ENCODE measurements at regions not wholly inside any gene's neighbourhood (a gene's known extent, or its start where the extent isn't known, plus 50 kb on each side); places are given as distances from the start of the nearest gene placed in this dataset.

DNA sequence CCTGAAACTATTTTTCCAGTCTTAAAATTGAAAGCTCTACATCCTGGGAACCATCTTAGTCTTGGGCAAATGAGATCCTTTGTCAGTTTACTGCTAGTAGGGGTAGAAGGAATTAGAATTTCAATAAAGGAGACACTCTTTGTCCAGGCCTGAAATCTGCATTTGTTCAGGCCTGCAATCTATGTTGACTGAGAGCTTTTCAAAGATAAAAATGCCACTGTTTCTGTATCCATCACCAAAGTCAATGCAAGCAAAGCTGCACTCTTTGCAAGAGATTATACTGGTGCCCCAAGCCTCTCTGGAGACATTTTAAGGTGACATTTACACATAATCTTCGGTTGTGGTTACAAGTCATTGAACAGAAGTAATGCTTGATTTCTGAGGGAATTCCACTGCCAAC is 135.7 kb downstream of the CTH start:
- no peak overlapping the region for H3K4ac ChIP-seq (ENCODE audit: low read depth, low read length)
- H3K27me3 Mint-ChIP-seq (ENCODE audit: low read depth) = no peaks in the 10 kb centered on the region
- no peak overlapping the region for H2AK5ac ChIP-seq (ENCODE audit: insufficient read length, low read length)
- H2BK20ac ChIP-seq (ENCODE audit: low read depth, low read length, poor library complexity, severe bottlenecking) = no peak overlapping the region
- H2BK15ac ChIP-seq (ENCODE audit: low read depth, low read length) = no peak overlapping the region
- no peak overlapping the region for H3K4me3 Mint-ChIP-seq
- no peak overlapping the region for H3K56ac ChIP-seq (ENCODE audit: insufficient read length, low read depth, low read length)
- no peak overlapping the region for H3K18ac ChIP-seq (ENCODE audit: insufficient read length, low read depth, low read length)
- H3K23me2 ChIP-seq (ENCODE audit: insufficient read length, low read depth, low read length, poor library complexity, severe bottlenecking) = no peaks in the 10 kb centered on the region
- H2BK120ac ChIP-seq (ENCODE audit: low read depth, low read length, poor library complexity, severe bottlenecking) = no peak overlapping the region
- TF ChIP-seq, protein P1, sequence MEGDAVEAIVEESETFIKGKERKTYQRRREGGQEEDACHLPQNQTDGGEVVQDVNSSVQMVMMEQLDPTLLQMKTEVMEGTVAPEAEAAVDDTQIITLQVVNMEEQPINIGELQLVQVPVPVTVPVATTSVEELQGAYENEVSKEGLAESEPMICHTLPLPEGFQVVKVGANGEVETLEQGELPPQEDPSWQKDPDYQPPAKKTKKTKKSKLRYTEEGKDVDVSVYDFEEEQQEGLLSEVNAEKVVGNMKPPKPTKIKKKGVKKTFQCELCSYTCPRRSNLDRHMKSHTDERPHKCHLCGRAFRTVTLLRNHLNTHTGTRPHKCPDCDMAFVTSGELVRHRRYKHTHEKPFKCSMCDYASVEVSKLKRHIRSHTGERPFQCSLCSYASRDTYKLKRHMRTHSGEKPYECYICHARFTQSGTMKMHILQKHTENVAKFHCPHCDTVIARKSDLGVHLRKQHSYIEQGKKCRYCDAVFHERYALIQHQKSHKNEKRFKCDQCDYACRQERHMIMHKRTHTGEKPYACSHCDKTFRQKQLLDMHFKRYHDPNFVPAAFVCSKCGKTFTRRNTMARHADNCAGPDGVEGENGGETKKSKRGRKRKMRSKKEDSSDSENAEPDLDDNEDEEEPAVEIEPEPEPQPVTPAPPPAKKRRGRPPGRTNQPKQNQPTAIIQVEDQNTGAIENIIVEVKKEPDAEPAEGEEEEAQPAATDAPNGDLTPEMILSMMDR (conservative IDR thresholded peaks at IDR 0.05) = no peak
- peaks cover 16 to 17% of the 10 kb centered on the region in 2 experiments for H3K4me1 Mint-ChIP-seq
- peaks cover 5% of the 10 kb centered on the region; the same call in 1 of the 2 replicates for H3K4me1 ChIP-seq (ENCODE audit: insufficient read depth, low read length)
- H3K4me2 ChIP-seq (ENCODE audit: insufficient read depth, insufficient read length, low read length) = no peak overlapping the region
- no peak overlapping the region for H2AFZ ChIP-seq (ENCODE audit: low read length)
- no peak overlapping the region for H4K5ac ChIP-seq (ENCODE audit: insufficient read length, low read depth, low read length)
- H4K91ac ChIP-seq (ENCODE audit: insufficient read length, low read depth, low read length) = no peak overlapping the region
- no peak for DNase-seq
- H3K9ac ChIP-seq (ENCODE audit: extremely low read depth, insufficient read length, low read length) = no peak overlapping the region
- H3K27me3 ChIP-seq (ENCODE audit: insufficient read depth, low read length) = no peaks in the 10 kb centered on the region
- H3K9me3 ChIP-seq (ENCODE audit: control insufficient read depth, low read depth, low read length) = no peaks in the 10 kb centered on the region
- H3K27ac ChIP-seq (ENCODE audit: insufficient read length, low read depth, low read length) = no peak overlapping the region
- no peak overlapping the region for H4K8ac ChIP-seq (replicated peaks; ENCODE audit: insufficient read length, low read depth, low read length)
- no peak overlapping the region for H2BK5ac ChIP-seq (ENCODE audit: insufficient read length, low read length)
- WGBS (ENCODE audit: extremely low coverage, insufficient read length, low lambda C conversion rate) = no CpG with 5 or more reads among the region's 1 CpG
- no peaks in the 10 kb centered on the region; a peak in 1 of 5 replicates for H3K9me3 Mint-ChIP-seq
- no peak overlapping the region for H3T11ph ChIP-seq (ENCODE audit: low read length)
- no peaks in the 10 kb centered on the region for H4K20me1 ChIP-seq (ENCODE audit: control insufficient read depth, insufficient read depth, insufficient read length)
- no peaks in the 10 kb centered on the region for H3K79me2 ChIP-seq (ENCODE audit: insufficient read depth, low read length)
- no peaks in the 10 kb centered on the region for H3K79me1 ChIP-seq (ENCODE audit: insufficient read depth, low read depth, low read length, poor library complexity, severe bottlenecking)
- peak overlapping the region in 2 of 3 experiments; percentile 6 to 90; a peak in 4 of 7 replicates for H3K27ac Mint-ChIP-seq
- no peak overlapping the region for H3K14ac ChIP-seq (ENCODE audit: insufficient read depth, low read length)
- no peak overlapping the region for H3K23ac ChIP-seq (ENCODE audit: insufficient read length, low read depth, low read length)
- H3K36me3 Mint-ChIP-seq (ENCODE audit: insufficient read depth in 1 of 3, low read depth in 3 of 3) = no peaks in the 10 kb centered on the region; a peak in 1 of 7 replicates
- no peak overlapping the region for H2BK12ac ChIP-seq (ENCODE audit: insufficient read length, low read depth, low read length)

All from H9 (cell line).